IPS-15b (cell line): ENCODE measurements at regions not wholly inside any gene's neighbourhood (a gene's known extent, or its start where the extent isn't known, plus 50 kb on each side); places are given as distances from the start of the nearest gene placed in this dataset.

Experiments
- H3K27me3 ChIP-seq: one replicate; pipeline ENCODE4 v1.6.1; 2013; ENCODE audit warnings: low read length; ENCODE audit not compliant: control insufficient read depth, insufficient read depth
- H3K36me3 ChIP-seq: one replicate; pipeline ENCODE4 v1.6.1; 2013; ENCODE audit warnings: low read length; ENCODE audit not compliant: control insufficient read depth, insufficient read depth
- H3K4me1 ChIP-seq: one replicate; pipeline ENCODE4 v1.6.1; 2013; ENCODE audit warnings: mild to moderate bottlenecking, low read length; ENCODE audit not compliant: control insufficient read depth, insufficient read depth
- H3K4me3 ChIP-seq: one replicate; pipeline ENCODE4 v1.5.1; 2013; ENCODE audit warnings: low read depth, low read length
- H3K9ac ChIP-seq: one replicate; pipeline ENCODE4 v1.6.1; 2013; ENCODE audit warnings: low read depth, mild to moderate bottlenecking, low read length
- H3K9me3 ChIP-seq: one replicate; pipeline ENCODE4 v1.6.1; 2013; ENCODE audit warnings: mild to moderate bottlenecking, low read length; ENCODE audit not compliant: control insufficient read depth, insufficient read depth

DNA sequence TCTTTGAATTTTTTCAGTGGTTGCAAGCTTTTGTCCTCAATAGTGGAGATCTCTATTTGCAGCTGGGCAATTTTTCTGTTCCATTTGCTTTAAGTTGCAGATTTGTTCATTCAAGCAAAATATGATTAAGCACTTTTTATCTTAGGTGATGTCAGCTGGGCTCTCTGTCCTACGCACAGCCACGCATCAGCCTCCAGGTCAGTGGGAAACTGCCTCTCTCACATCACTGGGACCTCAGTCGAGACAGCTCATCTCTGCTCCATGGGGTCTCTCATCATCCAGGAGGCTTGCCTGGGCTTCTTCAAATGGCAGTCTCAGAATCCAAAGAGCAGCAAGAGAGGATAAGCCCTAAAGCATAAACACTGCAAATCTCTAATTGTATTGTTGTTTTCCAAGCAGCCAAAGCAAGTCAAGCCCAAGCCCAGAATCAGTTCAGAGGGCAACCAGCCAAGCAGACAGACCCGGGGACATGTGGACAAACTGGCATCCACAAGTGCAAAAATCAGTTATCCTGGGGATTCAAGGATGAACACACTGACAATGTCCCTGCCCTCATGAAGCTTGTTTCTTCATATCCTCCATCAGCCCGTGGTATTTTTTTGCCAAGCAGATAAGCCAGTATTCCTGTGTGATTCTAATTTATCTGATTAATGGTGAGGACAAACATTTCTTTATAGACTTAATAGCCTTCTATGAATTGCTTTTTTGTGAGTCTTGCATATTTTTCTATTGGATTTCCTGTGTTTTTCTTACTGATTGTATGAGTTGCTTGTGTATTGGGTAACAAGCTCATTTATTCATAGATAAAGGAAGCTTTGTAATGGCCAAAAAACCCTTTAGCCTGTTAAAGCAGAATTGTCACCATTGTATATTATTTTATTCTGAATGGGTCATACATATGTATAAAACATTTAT, 262.5 kb downstream of the GXYLT1 start:
- H3K4me3 ChIP-seq, result no peak overlapping the region
- no peak overlapping the region for H3K9ac ChIP-seq
- no peaks in the 10 kb centered on the region for H3K4me1 ChIP-seq
- no peaks in the 10 kb centered on the region for H3K27me3 ChIP-seq
- H3K9me3 ChIP-seq, result no peaks in the 10 kb centered on the region
- no peaks in the 10 kb centered on the region for H3K36me3 ChIP-seq

DNA sequence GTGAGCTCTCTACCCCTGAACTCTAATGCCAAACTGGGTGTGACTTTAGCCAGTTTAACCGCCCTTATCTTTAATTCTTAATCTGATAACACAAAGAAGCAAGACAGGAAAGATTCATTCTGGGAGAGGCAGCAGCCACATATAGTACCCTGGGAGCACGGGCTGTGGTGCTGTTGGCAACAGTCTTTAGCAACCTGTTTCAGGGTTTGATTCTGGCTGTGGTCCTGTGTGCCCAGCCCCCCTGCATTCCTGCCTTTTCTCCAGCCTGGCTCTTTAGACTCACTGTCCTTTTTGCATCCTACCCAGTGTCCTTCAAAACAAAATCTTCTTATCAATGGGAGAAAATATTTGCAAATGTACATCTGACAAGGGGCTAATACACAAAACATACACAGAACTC, 275.2 kb downstream of the GXYLT1 start:
- Histone ChIP-seq H3K9me3 (no peaks in the 10 kb centered on the region), H3K4me3 (no peak overlapping the region), H3K9ac (no peak overlapping the region), H3K36me3 (no peaks in the 10 kb centered on the region), H3K27me3 (no peaks in the 10 kb centered on the region), H3K4me1 (no peaks in the 10 kb centered on the region)

DNA sequence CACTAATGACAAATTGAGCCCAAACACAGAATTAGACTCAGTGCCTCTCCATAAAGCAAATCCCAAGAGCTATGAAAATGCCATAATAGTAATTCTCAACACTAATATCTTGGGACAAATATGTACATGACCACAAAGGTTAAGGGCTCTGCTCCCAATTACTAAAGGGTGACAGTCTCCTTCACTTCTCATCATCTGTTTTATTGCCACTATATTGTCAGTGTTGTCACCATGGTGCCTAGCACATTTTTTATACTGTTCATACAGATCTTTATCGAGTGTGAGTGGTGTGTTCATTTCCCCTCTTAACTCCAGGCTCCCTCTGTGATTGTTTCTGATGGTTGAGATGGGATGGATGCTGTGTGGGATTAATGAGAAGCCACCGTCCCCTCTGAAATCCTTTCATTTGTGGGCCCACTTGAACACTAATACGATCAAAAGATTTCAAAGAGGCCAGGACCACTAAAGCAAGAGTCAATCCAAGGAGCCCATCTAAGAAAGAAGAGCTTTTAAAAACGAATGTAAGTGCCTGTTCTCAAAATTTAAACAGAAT, 277.7 kb downstream of the GXYLT1 start:
- Histone ChIP-seq H3K9me3 (no peaks in the 10 kb centered on the region), H3K36me3 (no peaks in the 10 kb centered on the region), H3K9ac (no peak overlapping the region), H3K4me1 (no peaks in the 10 kb centered on the region), H3K27me3 (no peaks in the 10 kb centered on the region), H3K4me3 (no peak overlapping the region)

DNA sequence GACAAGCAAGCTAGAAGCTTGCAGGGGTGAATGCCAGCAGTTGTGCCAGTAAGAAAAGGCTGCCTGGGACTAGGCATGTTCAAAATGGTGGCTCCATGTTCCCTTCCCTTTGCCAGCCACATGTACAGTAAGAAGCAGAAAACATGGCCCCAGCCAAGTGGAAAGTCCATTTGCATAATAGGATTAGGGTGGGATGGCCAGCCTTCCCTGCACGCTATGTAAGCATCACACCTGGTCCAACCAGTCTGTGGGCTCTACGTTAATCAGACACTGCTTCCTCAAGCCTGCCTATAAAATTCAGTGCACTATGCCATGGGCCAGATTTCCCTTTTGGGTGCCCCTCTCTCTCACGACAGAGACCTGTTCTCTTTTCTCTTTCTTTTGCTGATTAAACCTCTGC, 288.4 kb downstream of the GXYLT1 start:
- no peak overlapping the region for H3K9ac ChIP-seq
- no peaks in the 10 kb centered on the region for H3K36me3 ChIP-seq
- H3K4me3 ChIP-seq, result no peak overlapping the region
- no peaks in the 10 kb centered on the region for H3K27me3 ChIP-seq
- H3K9me3 ChIP-seq, result no peaks in the 10 kb centered on the region
- no peaks in the 10 kb centered on the region for H3K4me1 ChIP-seq

DNA sequence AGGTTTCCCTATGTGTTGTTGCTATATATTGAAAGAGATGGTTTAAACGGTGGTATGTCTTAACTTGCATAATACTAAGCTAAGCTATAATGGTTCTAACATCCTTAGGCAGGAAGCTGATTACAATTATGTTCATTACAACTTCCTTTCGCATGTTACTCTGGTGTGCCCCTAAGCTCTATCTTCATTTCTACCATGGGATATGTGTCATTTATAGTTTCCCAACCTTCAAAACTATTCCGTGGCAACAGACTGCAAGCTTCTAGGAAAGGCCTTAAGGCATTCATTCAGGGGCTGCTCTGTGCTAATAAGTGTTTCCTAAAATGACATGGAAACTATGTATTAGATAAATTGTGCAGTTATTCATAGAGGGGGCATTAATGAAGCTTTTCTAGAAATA, 294.6 kb downstream of the GXYLT1 start:
- H3K9ac ChIP-seq, result no peak overlapping the region
- H3K27me3 ChIP-seq, result no peaks in the 10 kb centered on the region
- no peaks in the 10 kb centered on the region for H3K9me3 ChIP-seq
- H3K36me3 ChIP-seq, result no peaks in the 10 kb centered on the region
- H3K4me1 ChIP-seq, result no peaks in the 10 kb centered on the region
- no peak overlapping the region for H3K4me3 ChIP-seq

DNA sequence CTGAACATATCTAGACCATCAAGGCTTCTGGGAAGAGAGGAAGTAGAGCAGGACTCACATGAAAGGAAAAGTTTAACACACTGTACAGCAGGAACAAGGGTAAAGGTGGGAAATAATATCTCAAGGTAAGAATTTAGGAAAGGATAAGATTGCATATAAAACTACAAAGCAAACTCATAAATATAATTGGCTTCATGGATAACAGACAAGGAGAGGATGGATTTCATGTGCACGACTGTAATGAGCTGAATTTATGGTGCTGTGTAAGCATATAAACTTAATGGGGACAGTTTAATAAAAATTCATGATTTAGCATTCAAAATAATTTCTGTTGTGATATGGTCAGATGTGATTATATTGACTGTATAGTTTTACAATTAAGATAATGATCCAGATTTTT, 298.0 kb downstream of the GXYLT1 start:
- H3K27me3 ChIP-seq, result no peaks in the 10 kb centered on the region
- H3K9me3 ChIP-seq, result no peaks in the 10 kb centered on the region
- no peak overlapping the region for H3K4me3 ChIP-seq
- no peaks in the 10 kb centered on the region for H3K36me3 ChIP-seq
- no peak overlapping the region for H3K9ac ChIP-seq
- no peaks in the 10 kb centered on the region for H3K4me1 ChIP-seq

DNA sequence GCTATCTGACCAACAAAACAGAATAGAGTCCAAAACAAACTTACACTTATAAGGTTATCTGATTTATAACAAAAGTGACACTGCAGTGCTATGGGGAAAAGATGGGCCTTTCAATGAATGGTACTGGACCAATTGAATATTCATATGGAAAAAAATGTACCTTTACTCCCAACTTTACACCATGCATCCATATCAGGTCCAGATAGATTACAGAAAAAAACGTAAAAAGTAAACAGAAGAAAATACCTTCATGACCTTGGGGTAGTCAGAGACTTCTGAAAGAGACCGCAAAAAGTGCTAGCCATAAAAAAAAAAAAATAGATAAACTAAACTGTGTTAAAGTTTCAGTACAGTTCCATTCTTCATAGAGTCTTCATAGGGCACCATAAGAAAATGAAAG, 308.3 kb downstream of the GXYLT1 start:
- Histone ChIP-seq H3K9me3 (no peaks in the 10 kb centered on the region), H3K4me3 (no peak overlapping the region), H3K27me3 (no peaks in the 10 kb centered on the region), H3K36me3 (no peaks in the 10 kb centered on the region), H3K4me1 (no peaks in the 10 kb centered on the region), H3K9ac (no peak overlapping the region)

DNA sequence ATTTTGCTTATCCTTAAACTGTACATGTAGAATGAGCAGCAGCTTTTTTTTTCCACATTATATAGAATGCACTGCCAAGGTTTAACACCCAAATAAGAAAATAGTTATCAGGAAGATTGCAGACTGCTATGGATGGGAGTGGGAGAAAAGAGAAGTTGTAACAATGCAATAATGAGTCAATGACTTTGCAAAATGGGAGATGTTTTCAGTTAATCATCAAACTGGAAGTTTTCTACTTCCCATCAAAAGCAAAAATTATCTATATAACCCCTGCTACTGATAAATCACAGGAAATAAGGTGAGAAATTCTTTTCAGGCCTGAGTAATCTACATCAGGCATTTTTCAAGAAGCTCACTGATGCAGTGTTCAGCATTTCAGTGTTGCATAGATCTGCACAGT, 309.1 kb downstream of the GXYLT1 start:
- Histone ChIP-seq H3K9me3 (no peaks in the 10 kb centered on the region), H3K27me3 (no peaks in the 10 kb centered on the region), H3K9ac (no peak overlapping the region), H3K4me3 (no peak overlapping the region), H3K36me3 (no peaks in the 10 kb centered on the region), H3K4me1 (no peaks in the 10 kb centered on the region)

DNA sequence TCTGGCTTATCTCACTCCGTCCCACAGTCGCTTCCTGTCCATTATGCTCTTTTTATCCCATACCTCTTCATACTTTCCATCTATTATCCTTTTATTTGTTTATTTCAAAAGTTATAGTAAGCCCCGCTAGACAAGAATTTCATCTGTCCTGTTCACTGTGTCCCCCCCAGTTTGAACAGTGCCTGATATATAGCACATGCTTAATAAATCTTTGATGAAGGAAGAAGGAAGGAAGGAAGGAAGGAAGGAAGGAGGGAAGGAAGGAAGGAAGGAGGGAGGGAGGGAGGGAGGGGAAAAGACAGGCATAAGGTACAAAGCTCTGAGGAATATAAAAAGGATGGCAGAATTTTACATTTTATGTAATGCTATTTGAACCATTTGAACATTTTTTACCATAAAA, 324.7 kb downstream of the GXYLT1 start:
- Histone ChIP-seq H3K36me3 (no peaks in the 10 kb centered on the region), H3K4me1 (no peaks in the 10 kb centered on the region), H3K4me3 (no peak overlapping the region), H3K9ac (no peak overlapping the region), H3K27me3 (no peaks in the 10 kb centered on the region), H3K9me3 (no peaks in the 10 kb centered on the region)

DNA sequence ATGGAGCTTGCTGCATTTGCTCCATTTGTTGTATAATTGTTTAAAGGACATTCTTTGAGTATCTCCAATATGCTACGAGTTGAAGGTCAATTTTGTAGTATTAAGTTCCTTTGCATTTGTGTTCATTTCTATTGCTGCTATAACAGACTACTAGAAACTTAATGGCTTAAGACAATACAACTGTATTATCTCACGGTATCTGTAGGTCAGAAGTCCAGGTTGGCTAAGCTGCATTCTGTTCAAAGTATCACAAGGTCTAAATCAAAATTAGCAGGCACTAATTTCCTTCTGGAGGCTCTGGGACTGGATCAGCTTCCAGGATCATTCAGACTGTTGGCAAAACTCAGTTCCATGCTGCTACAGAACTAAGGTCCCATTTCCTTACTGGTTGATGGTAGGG, 340.6 kb downstream of the GXYLT1 start:
- Histone ChIP-seq H3K9ac (no peak overlapping the region), H3K27me3 (no peaks in the 10 kb centered on the region), H3K36me3 (no peaks in the 10 kb centered on the region), H3K4me3 (no peak overlapping the region), H3K9me3 (no peaks in the 10 kb centered on the region), H3K4me1 (no peaks in the 10 kb centered on the region)

DNA sequence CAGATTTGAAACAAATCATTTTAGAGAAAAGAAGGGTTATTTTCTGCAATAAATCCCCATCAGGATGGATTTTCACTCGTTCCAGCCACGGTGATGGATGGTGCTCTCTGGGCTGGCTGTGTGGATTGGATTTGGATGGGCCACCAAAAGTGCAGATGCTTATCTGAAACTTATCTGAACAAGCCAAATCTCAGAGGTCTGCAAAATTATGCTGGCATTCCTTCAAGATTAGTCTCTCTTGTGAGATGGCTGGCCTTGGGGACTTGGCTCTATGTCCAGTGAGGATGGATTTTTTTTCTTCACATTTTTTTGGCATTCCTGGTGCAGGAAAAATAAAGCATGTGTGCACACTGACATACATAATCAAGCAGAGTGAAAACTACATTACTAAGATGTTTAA, 341.9 kb downstream of the GXYLT1 start:
- Histone ChIP-seq H3K27me3 (no peaks in the 10 kb centered on the region), H3K9me3 (no peaks in the 10 kb centered on the region), H3K4me1 (no peaks in the 10 kb centered on the region), H3K9ac (no peak overlapping the region), H3K4me3 (no peak overlapping the region), H3K36me3 (no peaks in the 10 kb centered on the region)

DNA sequence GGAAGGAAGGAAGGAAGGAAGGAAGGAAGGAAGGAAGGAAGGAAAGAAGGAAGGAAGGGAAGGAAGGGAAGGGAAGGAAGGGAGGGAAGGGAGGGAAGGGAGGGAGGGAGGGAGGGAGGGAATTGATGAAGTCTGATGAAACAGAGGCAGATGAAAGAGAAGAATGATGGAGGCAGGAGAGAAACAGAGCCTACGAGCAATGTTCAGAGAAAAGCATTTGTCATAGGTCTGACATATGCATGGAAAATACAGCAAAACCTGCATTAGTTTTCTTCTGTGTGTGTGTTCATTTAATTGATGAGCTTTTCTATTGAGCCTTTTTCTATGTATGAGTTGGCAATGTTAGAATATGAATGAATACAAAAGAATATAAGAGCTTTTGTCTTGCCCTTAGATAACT, 343.4 kb downstream of the GXYLT1 start:
- no peak overlapping the region for H3K4me3 ChIP-seq
- H3K9me3 ChIP-seq, result no peaks in the 10 kb centered on the region
- H3K27me3 ChIP-seq, result no peaks in the 10 kb centered on the region
- H3K9ac ChIP-seq, result no peak overlapping the region
- no peaks in the 10 kb centered on the region for H3K4me1 ChIP-seq
- no peaks in the 10 kb centered on the region for H3K36me3 ChIP-seq
